ENCODE measurements at regions not wholly inside any gene's neighbourhood (a gene's known extent, or its start where the extent isn't known, plus 50 kb on each side); places are given as distances from the start of the nearest gene placed in this dataset.

DNA sequence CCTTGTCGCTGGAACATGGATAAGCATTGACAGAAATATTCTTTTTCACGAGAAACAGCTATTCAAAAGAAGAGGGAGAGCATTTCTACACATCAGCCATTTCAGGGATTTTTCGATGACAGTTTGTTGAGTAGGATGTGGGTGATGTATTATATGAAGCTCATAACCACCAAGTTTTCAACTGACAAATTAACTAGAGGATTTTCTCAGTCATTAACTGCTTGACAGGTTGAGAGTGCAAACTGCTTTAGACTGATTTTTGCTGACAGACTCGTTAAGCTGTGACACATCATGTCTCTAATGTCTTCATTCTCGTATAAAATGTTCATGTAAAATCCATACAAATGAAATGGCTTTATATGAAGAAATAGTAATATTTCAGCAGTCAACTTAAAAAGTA is 354.2 kb upstream of the KCNN2 start:
- TF ChIP-seq POLR2A (IDR thresholded peaks at IDR 0.05; ENCODE audit: low read length) (no peak), GATA1 (IDR thresholded peaks at IDR 0.05; ENCODE audit: low read depth, low read length) (no peak)

All from erythroblast (primary cell).